ES-I3 (cell line): ENCODE measurements at regions not wholly inside any gene's neighbourhood (a gene's known extent, or its start where the extent isn't known, plus 50 kb on each side); places are given as distances from the start of the nearest gene placed in this dataset.

Source experiments
- H3K36me3 ChIP-seq: 2 replicates; pipeline ENCODE4 v1.6.1; 2013; ENCODE audit warnings: mild to moderate bottlenecking, low read length, control low read depth, moderate library complexity; ENCODE audit not compliant: insufficient read depth
- H3K4me1 ChIP-seq: 2 replicates; pipeline ENCODE4 v1.6.1; 2013; ENCODE audit warnings: mild to moderate bottlenecking, control low read depth, low read length; ENCODE audit not compliant: insufficient read depth
- H3K9ac ChIP-seq: 2 replicates; pipeline ENCODE4 v1.6.1; 2013; ENCODE audit warnings: low read depth, mild to moderate bottlenecking, low read length, moderate library complexity
- H3K9me3 ChIP-seq: 2 replicates; pipeline ENCODE4 v1.6.1; 2013; ENCODE audit warnings: mild to moderate bottlenecking, low read length, moderate library complexity; ENCODE audit not compliant: control insufficient read depth, insufficient read depth

- no peak overlapping the region for H3K9ac ChIP-seq
- no peaks in the 10 kb centered on the region for H3K36me3 ChIP-seq
- H3K4me1 ChIP-seq, result no peaks in the 10 kb centered on the region
- H3K9me3 ChIP-seq, result no peaks in the 10 kb centered on the region; the same call in 1 of the 2 replicates
Measured at GRCh38 chr6:145036236-145036635, 699.1 kb downstream of the EPM2A start.

- Histone ChIP-seq H3K9me3 (no peaks in the 10 kb centered on the region; the same call in 1 of the 2 replicates), H3K9ac (no peak overlapping the region), H3K36me3 (no peaks in the 10 kb centered on the region), H3K4me1 (no peaks in the 10 kb centered on the region)
Measured at GRCh38 chr6:145036848-145037567, 698.3 kb downstream of the EPM2A start.

- H3K9me3 ChIP-seq, result no peaks in the 10 kb centered on the region
- H3K4me1 ChIP-seq, result peaks cover 10% of the 10 kb centered on the region; the same call in 1 of the 2 replicates
- H3K36me3 ChIP-seq, result no peaks in the 10 kb centered on the region
- H3K9ac ChIP-seq, result no peak overlapping the region
Measured at GRCh38 chr6:145042559-145042958, 692.8 kb downstream of the EPM2A start.

- Histone ChIP-seq H3K9me3 (no peaks in the 10 kb centered on the region), H3K36me3 (no peaks in the 10 kb centered on the region), H3K9ac (no peak overlapping the region), H3K4me1 (peaks cover 10% of the 10 kb centered on the region; the same call in 1 of the 2 replicates)
Measured at GRCh38 chr6:145043926-145044500, 691.3 kb downstream of the EPM2A start.

GRCh38 chr6:145044641-145045246 is 690.6 kb downstream of the EPM2A start:
- H3K9me3 ChIP-seq, result no peaks in the 10 kb centered on the region
- no peaks in the 10 kb centered on the region for H3K36me3 ChIP-seq
- H3K4me1 ChIP-seq, result peaks cover 10% of the 10 kb centered on the region; the same call in 1 of the 2 replicates
- no peak overlapping the region for H3K9ac ChIP-seq

- H3K9ac ChIP-seq, result no peak overlapping the region
- no peaks in the 10 kb centered on the region for H3K9me3 ChIP-seq
- H3K4me1 ChIP-seq, result peaks cover 10% of the 10 kb centered on the region; the same call in 1 of the 2 replicates
- no peaks in the 10 kb centered on the region for H3K36me3 ChIP-seq
Measured at GRCh38 chr6:145045582-145045981, 689.7 kb downstream of the EPM2A start.

GRCh38 chr6:145047891-145048290 is 687.4 kb downstream of the EPM2A start:
- H3K36me3 ChIP-seq, result no peaks in the 10 kb centered on the region
- no peak overlapping the region for H3K9ac ChIP-seq
- H3K4me1 ChIP-seq, result peaks cover 10% of the 10 kb centered on the region; the same call in 1 of the 2 replicates
- no peaks in the 10 kb centered on the region for H3K9me3 ChIP-seq

- Histone ChIP-seq H3K9ac (no peak overlapping the region), H3K4me1 (no peaks in the 10 kb centered on the region)
Measured at GRCh38 chr6:145051661-145052060, 683.7 kb downstream of the EPM2A start.

GRCh38 chr6:145055567-145055966 is 679.8 kb downstream of the EPM2A start:
- Histone ChIP-seq H3K36me3 (no peaks in the 10 kb centered on the region), H3K9ac (no peak overlapping the region), H3K9me3 (no peaks in the 10 kb centered on the region), H3K4me1 (no peaks in the 10 kb centered on the region)

More at GRCh38 chr6:145051661-145052060, 683.7 kb downstream of the EPM2A start:
- no peaks in the 10 kb centered on the region for H3K9me3 ChIP-seq
- no peaks in the 10 kb centered on the region for H3K36me3 ChIP-seq

- H3K9ac ChIP-seq, result no peak overlapping the region
- no peaks in the 10 kb centered on the region for H3K36me3 ChIP-seq
Measured at GRCh38 chr6:145060714-145061113, 674.6 kb downstream of the EPM2A start.

GRCh38 chr6:145063091-145063490 is 672.2 kb downstream of the EPM2A start:
- Histone ChIP-seq H3K9me3 (no peaks in the 10 kb centered on the region), H3K9ac (no peak overlapping the region), H3K36me3 (no peaks in the 10 kb centered on the region), H3K4me1 (no peaks in the 10 kb centered on the region)

More at GRCh38 chr6:145060714-145061113, 674.6 kb downstream of the EPM2A start:
- Histone ChIP-seq H3K9me3 (no peaks in the 10 kb centered on the region), H3K4me1 (no peaks in the 10 kb centered on the region)

GRCh38 chr6:145067430-145067829 is 667.9 kb downstream of the EPM2A start:
- no peaks in the 10 kb centered on the region for H3K4me1 ChIP-seq
- no peak overlapping the region for H3K9ac ChIP-seq
- H3K9me3 ChIP-seq, result no peaks in the 10 kb centered on the region
- no peaks in the 10 kb centered on the region for H3K36me3 ChIP-seq

GRCh38 chr6:145068577-145068976 is 666.7 kb downstream of the EPM2A start:
- no peaks in the 10 kb centered on the region for H3K4me1 ChIP-seq
- no peaks in the 10 kb centered on the region for H3K36me3 ChIP-seq
- no peaks in the 10 kb centered on the region for H3K9me3 ChIP-seq
- H3K9ac ChIP-seq, result no peak overlapping the region

GRCh38 chr6:145069966-145070365 is 665.4 kb downstream of the EPM2A start:
- Histone ChIP-seq H3K36me3 (no peaks in the 10 kb centered on the region), H3K9me3 (no peaks in the 10 kb centered on the region), H3K4me1 (no peaks in the 10 kb centered on the region), H3K9ac (no peak overlapping the region)

- H3K36me3 ChIP-seq, result no peaks in the 10 kb centered on the region
- H3K4me1 ChIP-seq, result no peaks in the 10 kb centered on the region
- H3K9me3 ChIP-seq, result no peaks in the 10 kb centered on the region
- no peak overlapping the region for H3K9ac ChIP-seq
Measured at GRCh38 chr6:145070791-145071190, 664.5 kb downstream of the EPM2A start.
